WERI-Rb-1 (cell line): ENCODE measurements at regions not wholly inside any gene's neighbourhood (a gene's known extent, or its start where the extent isn't known, plus 50 kb on each side); places are given as distances from the start of the nearest gene placed in this dataset.

Experiments
- DNase-seq: peaks from one replicate; pipeline ENCODE4 v3.0.0-alpha.2; 2020
- H3K27ac ChIP-seq: fragments of 250-450 bp; sonication (Bioruptor Pico); 2 replicates; pipeline ENCODE4 v1.5.1; 2020; ENCODE audit warnings: mild to moderate bottlenecking, moderate library complexity
- H3K27me3 ChIP-seq: fragments of 250-450 bp; sonication (Bioruptor Pico); 2 replicates; pipeline ENCODE4 v1.5.1; 2021; ENCODE audit warnings: mild to moderate bottlenecking, low read depth, moderate library complexity; ENCODE audit not compliant: insufficient read depth, severe bottlenecking
- H3K36me3 ChIP-seq: fragments of 250-450 bp; sonication (Bioruptor Pico); 2 replicates; pipeline ENCODE4 v1.5.1; 2020; ENCODE audit warnings: mild to moderate bottlenecking, moderate library complexity
- H3K4me3 ChIP-seq: 2 replicates; pipeline ENCODE4 v1.5.1; 2011; ENCODE audit warnings: low read depth, mild to moderate bottlenecking, control low read depth, low read length
- H3K9me3 ChIP-seq: fragments of 250-450 bp; sonication (Bioruptor Pico); 2 replicates; pipeline ENCODE4 v1.5.1; 2021; ENCODE audit warnings: mild to moderate bottlenecking, moderate library complexity; ENCODE audit not compliant: severe bottlenecking
- CTCF ChIP-seq: IDR thresholded peaks from 2 replicates; pipeline ENCODE4 v1.5.1; 2011; ENCODE audit warnings: low read depth, mild to moderate bottlenecking, control low read depth, inconsistent platforms, low read length

GRCh38 chr12:113740699-113741098 lies 225.4 kb downstream of the RBM19 start:
- no peaks in the 10 kb centered on the region for H3K27me3 ChIP-seq
- no peaks in the 10 kb centered on the region for H3K9me3 ChIP-seq
- TF ChIP-seq CTCF: no peak
- no peak overlapping the region for H3K4me3 ChIP-seq
- no peak for DNase-seq
- H3K36me3 ChIP-seq: no peaks in the 10 kb centered on the region
- H3K27ac ChIP-seq: no peak overlapping the region

GRCh38 chr12:113735131-113735530 lies 231.0 kb downstream of the RBM19 start:
- Histone ChIP-seq H3K27ac (no peak overlapping the region), H3K36me3 (no peaks in the 10 kb centered on the region), H3K27me3 (no peaks in the 10 kb centered on the region), H3K9me3 (no peaks in the 10 kb centered on the region), H3K4me3 (no peak overlapping the region)
- no peak for DNase-seq
- TF ChIP-seq CTCF: no peak

- Histone ChIP-seq H3K27me3 (no peaks in the 10 kb centered on the region), H3K9me3 (no peaks in the 10 kb centered on the region), H3K27ac (no peak overlapping the region), H3K36me3 (no peaks in the 10 kb centered on the region), H3K4me3 (no peak overlapping the region)
- no peak for DNase-seq
- no peak for TF ChIP-seq CTCF
These were observed 231.6 kb downstream of the RBM19 start for GRCh38 chr12:113734503-113734902.

- TF ChIP-seq CTCF: no peak
- Histone ChIP-seq H3K36me3 (no peaks in the 10 kb centered on the region), H3K4me3 (no peak overlapping the region), H3K9me3 (no peaks in the 10 kb centered on the region), H3K27me3 (no peaks in the 10 kb centered on the region), H3K27ac (no peak overlapping the region)
- no peak for DNase-seq
These were observed 233.2 kb downstream of the RBM19 start for GRCh38 chr12:113732916-113733315.

GRCh38 chr12:113727651-113728061 lies 238.5 kb downstream of the RBM19 start:
- TF ChIP-seq CTCF: no peak
- Histone ChIP-seq H3K9me3 (peaks cover 11% of the 10 kb centered on the region), H3K36me3 (no peaks in the 10 kb centered on the region), H3K4me3 (no peak overlapping the region), H3K27ac (no peak overlapping the region), H3K27me3 (no peaks in the 10 kb centered on the region)
- no peak for DNase-seq

GRCh38 chr12:113726254-113726819 lies 239.8 kb downstream of the RBM19 start:
- TF ChIP-seq CTCF: no peak
- Histone ChIP-seq H3K27me3 (no peaks in the 10 kb centered on the region), H3K36me3 (no peaks in the 10 kb centered on the region), H3K9me3 (peaks cover 11% of the 10 kb centered on the region), H3K4me3 (no peak overlapping the region), H3K27ac (peak overlapping the region; percentile 88)
- no peak for DNase-seq
